Upper lobe of right lung (tissue), 1 donor: ENCODE measurements at regions not wholly inside any gene's neighbourhood (a gene's known extent, or its start where the extent isn't known, plus 50 kb on each side); places are given as distances from the start of the nearest gene placed in this dataset.

Source experiments
- ATAC-seq: fragments of 200-7000 bp; cut with Tn5 transposase; one replicate; pipeline ENCODE4 v1.9.1; 2020; ENCODE audit warnings: mild to moderate bottlenecking, moderate library complexity
- DNase-seq: peaks from one replicate; pipeline ENCODE4 v3.0.0-alpha.2; 2020
- H3K27ac ChIP-seq: fragments of 200-600 bp; one replicate; pipeline ENCODE4 v1.8.0; 2022
- H3K27me3 ChIP-seq: fragments of 200-600 bp; one replicate; pipeline ENCODE4 v1.8.0; 2022; ENCODE audit warnings: mild to moderate bottlenecking
- H3K36me3 ChIP-seq: fragments of 200-600 bp; one replicate; pipeline ENCODE4 v1.8.0; 2022
- H3K4me1 ChIP-seq: fragments of 200-600 bp; one replicate; pipeline ENCODE4 v1.8.0; 2022
- H3K4me3 ChIP-seq: fragments of 200-600 bp; one replicate; pipeline ENCODE4 v1.8.0; 2022; ENCODE audit warnings: mild to moderate bottlenecking
- H3K9me3 ChIP-seq: fragments of 200-600 bp; one replicate; pipeline ENCODE4 v1.8.0; 2022
- CTCF ChIP-seq: fragments of 200-600 bp; IDR thresholded peaks from one replicate; pipeline ENCODE4 v1.8.0; 2022; ENCODE audit warnings: antibody characterized with exemption
- intact Hi-C: fragments of 100-400 bp; cut with DNase I; formaldehyde crosslinking; loops from one replicate; pipeline ENCODE4 v1.11.0; 2022
- donor health status: DM: no; HTN: yes; CAD: no; lungs with severe emphysema.

GRCh38 chr11:90310210-90310609, 87.4 kb upstream of the CHORDC1 start:
- Histone ChIP-seq H3K9me3 (no peaks in the 10 kb centered on the region), H3K27ac (no peak overlapping the region), H3K4me3 (no peak overlapping the region), H3K27me3 (no peaks in the 10 kb centered on the region), H3K36me3 (no peaks in the 10 kb centered on the region), H3K4me1 (no peaks in the 10 kb centered on the region)
- intact Hi-C loops: no loop called here
- DNase-seq: no peak
- TF ChIP-seq CTCF: no peak
- ATAC-seq: no peak

- ATAC-seq: no peak
- intact Hi-C loops: no loop called here
Measured at GRCh38 chr11:90309693-90310092, 86.8 kb upstream of the CHORDC1 start.

GRCh38 chr11:90294526-90294925, 71.7 kb upstream of the CHORDC1 start:
- Histone ChIP-seq H3K4me3 (no peak overlapping the region), H3K4me1 (no peaks in the 10 kb centered on the region), H3K9me3 (no peaks in the 10 kb centered on the region), H3K27ac (no peak overlapping the region), H3K27me3 (no peaks in the 10 kb centered on the region), H3K36me3 (no peaks in the 10 kb centered on the region)
- TF ChIP-seq CTCF: no peak
- ATAC-seq (no peak), DNase-seq (no peak)
- intact Hi-C loops: no loop called here

More at GRCh38 chr11:90309693-90310092, 86.8 kb upstream of the CHORDC1 start:
- TF ChIP-seq CTCF: no peak
- H3K4me3 ChIP-seq: no peak overlapping the region
- H3K36me3 ChIP-seq: no peaks in the 10 kb centered on the region
- no peaks in the 10 kb centered on the region for H3K9me3 ChIP-seq
- no peaks in the 10 kb centered on the region for H3K27me3 ChIP-seq
- no peak overlapping the region for H3K27ac ChIP-seq
- H3K4me1 ChIP-seq: no peaks in the 10 kb centered on the region
- no peak for DNase-seq

- no peaks in the 10 kb centered on the region for H3K4me1 ChIP-seq
- H3K27me3 ChIP-seq: no peaks in the 10 kb centered on the region
- DNase-seq (no peak), ATAC-seq (no peak)
- intact Hi-C loops: no loop called here
- H3K27ac ChIP-seq: no peak overlapping the region
- H3K36me3 ChIP-seq: no peaks in the 10 kb centered on the region
- H3K9me3 ChIP-seq: no peaks in the 10 kb centered on the region
- no peak for TF ChIP-seq CTCF
- no peak overlapping the region for H3K4me3 ChIP-seq
Measured at GRCh38 chr11:90294091-90294490, 71.2 kb upstream of the CHORDC1 start.

GRCh38 chr11:90288212-90288821, 65.5 kb upstream of the CHORDC1 start:
- H3K27me3 ChIP-seq: no peaks in the 10 kb centered on the region
- intact Hi-C loops: no loop called here
- DNase-seq (no peak), ATAC-seq (no peak)
- H3K4me1 ChIP-seq: no peaks in the 10 kb centered on the region
- no peak overlapping the region for H3K4me3 ChIP-seq
- H3K9me3 ChIP-seq: no peaks in the 10 kb centered on the region
- TF ChIP-seq CTCF: peak; percentile 57
- no peak overlapping the region for H3K27ac ChIP-seq
- no peaks in the 10 kb centered on the region for H3K36me3 ChIP-seq

- no peaks in the 10 kb centered on the region for H3K4me1 ChIP-seq
- intact Hi-C loops: no loop called here
- H3K4me3 ChIP-seq: no peak overlapping the region
- H3K27me3 ChIP-seq: no peaks in the 10 kb centered on the region
- DNase-seq: no peak
- no peaks in the 10 kb centered on the region for H3K9me3 ChIP-seq
- TF ChIP-seq CTCF: no peak
- no peak for ATAC-seq
- no peak overlapping the region for H3K27ac ChIP-seq
- H3K36me3 ChIP-seq: no peaks in the 10 kb centered on the region
Measured at GRCh38 chr11:90286640-90287039, 63.8 kb upstream of the CHORDC1 start.
